ENCODE measurements at regions not wholly inside any gene's neighbourhood (a gene's known extent, or its start where the extent isn't known, plus 50 kb on each side); places are given as distances from the start of the nearest gene placed in this dataset.

DNA sequence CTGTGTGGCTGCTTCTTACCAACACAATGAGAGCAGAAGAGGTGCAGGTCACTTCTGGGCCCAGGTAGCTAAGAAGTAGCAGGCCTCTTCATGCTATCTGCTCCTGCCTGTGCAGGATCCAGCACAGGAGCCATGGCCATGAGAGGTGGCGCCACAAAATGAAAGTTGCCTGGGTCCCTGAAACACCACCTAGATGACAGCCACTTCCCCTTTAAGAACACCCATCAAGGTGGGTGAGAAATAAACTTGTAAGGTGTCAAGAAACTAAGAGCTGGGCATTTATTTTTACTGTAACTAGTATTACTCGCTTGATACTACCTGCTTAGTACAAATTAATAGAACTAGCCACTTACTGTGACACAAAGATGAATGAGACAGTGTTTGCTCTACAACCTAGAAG, 484.6 kb upstream of the TBL1XR1 start:
- no peak for TF ChIP-seq EZH2phosphoT487 (IDR thresholded peaks at IDR 0.05; ENCODE audit: borderline replicate concordance, low read length)
- TF ChIP-seq, protein P1, sequence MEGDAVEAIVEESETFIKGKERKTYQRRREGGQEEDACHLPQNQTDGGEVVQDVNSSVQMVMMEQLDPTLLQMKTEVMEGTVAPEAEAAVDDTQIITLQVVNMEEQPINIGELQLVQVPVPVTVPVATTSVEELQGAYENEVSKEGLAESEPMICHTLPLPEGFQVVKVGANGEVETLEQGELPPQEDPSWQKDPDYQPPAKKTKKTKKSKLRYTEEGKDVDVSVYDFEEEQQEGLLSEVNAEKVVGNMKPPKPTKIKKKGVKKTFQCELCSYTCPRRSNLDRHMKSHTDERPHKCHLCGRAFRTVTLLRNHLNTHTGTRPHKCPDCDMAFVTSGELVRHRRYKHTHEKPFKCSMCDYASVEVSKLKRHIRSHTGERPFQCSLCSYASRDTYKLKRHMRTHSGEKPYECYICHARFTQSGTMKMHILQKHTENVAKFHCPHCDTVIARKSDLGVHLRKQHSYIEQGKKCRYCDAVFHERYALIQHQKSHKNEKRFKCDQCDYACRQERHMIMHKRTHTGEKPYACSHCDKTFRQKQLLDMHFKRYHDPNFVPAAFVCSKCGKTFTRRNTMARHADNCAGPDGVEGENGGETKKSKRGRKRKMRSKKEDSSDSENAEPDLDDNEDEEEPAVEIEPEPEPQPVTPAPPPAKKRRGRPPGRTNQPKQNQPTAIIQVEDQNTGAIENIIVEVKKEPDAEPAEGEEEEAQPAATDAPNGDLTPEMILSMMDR (IDR thresholded peaks at IDR 0.05; ENCODE audit: low read depth, low read length, poor library complexity, severe bottlenecking) = no peak
